ENCODE measurements at regions not wholly inside any gene's neighbourhood (a gene's known extent, or its start where the extent isn't known, plus 50 kb on each side); places are given as distances from the start of the nearest gene placed in this dataset.

GRCh38 chr2:185147361-185147760, 549.0 kb downstream of the ZNF804A start:
- DNase-seq (ENCODE audit: low spot score) = no peak

- no peak for DNase-seq (ENCODE audit: low spot score)
Measured at GRCh38 chr2:185152186-185152585, 553.9 kb downstream of the ZNF804A start.

GRCh38 chr2:185161701-185162100, 563.4 kb downstream of the ZNF804A start:
- no peak for DNase-seq (ENCODE audit: low spot score)

GRCh38 chr2:185174353-185174752, 564.3 kb upstream of the FSIP2 start:
- no peak for DNase-seq (ENCODE audit: low spot score)

GRCh38 chr2:185179743-185180142, 558.9 kb upstream of the FSIP2 start:
- DNase-seq (ENCODE audit: low spot score) = no peak

- peak; percentile 24 for DNase-seq (ENCODE audit: low spot score)
Measured at GRCh38 chr2:185181901-185182300, 556.7 kb upstream of the FSIP2 start.

- DNase-seq (ENCODE audit: low spot score) = no peak
Measured at GRCh38 chr2:185185044-185185443, 553.6 kb upstream of the FSIP2 start.

- DNase-seq (ENCODE audit: low spot score) = no peak
Measured at GRCh38 chr2:185187421-185187820, 551.2 kb upstream of the FSIP2 start.

- no peak for DNase-seq (ENCODE audit: low spot score)
Measured at GRCh38 chr2:185188656-185189055, 549.9 kb upstream of the FSIP2 start.

- no peak for DNase-seq (ENCODE audit: low spot score)
Measured at GRCh38 chr2:185201063-185201462, 537.5 kb upstream of the FSIP2 start.

- DNase-seq (ENCODE audit: low spot score) = no peak
Measured at GRCh38 chr2:185202381-185202780, 536.2 kb upstream of the FSIP2 start.

- DNase-seq (ENCODE audit: low spot score) = no peak
Measured at GRCh38 chr2:185202945-185203528, 535.6 kb upstream of the FSIP2 start.

- peak; percentile 58 for DNase-seq (ENCODE audit: low spot score)
Measured at GRCh38 chr2:185208261-185208660, 530.3 kb upstream of the FSIP2 start.

- no peak for DNase-seq (ENCODE audit: low spot score)
Measured at GRCh38 chr2:185215497-185215896, 523.1 kb upstream of the FSIP2 start.

GRCh38 chr2:185219981-185220380, 518.6 kb upstream of the FSIP2 start:
- DNase-seq (ENCODE audit: low spot score) = no peak

- no peak for DNase-seq (ENCODE audit: low spot score)
Measured at GRCh38 chr2:185222311-185222710, 516.3 kb upstream of the FSIP2 start.

GRCh38 chr2:185227391-185227790, 511.2 kb upstream of the FSIP2 start:
- DNase-seq (ENCODE audit: low spot score) = no peak

GRCh38 chr2:185239491-185239890, 499.1 kb upstream of the FSIP2 start:
- DNase-seq (ENCODE audit: low spot score) = no peak

- DNase-seq (ENCODE audit: low spot score) = no peak
Measured at GRCh38 chr2:185240796-185241195, 497.8 kb upstream of the FSIP2 start.

GRCh38 chr2:185241556-185241955, 497.0 kb upstream of the FSIP2 start:
- DNase-seq (ENCODE audit: low spot score) = no peak

- DNase-seq (ENCODE audit: low spot score) = no peak
Measured at GRCh38 chr2:185242462-185242861, 496.1 kb upstream of the FSIP2 start.

- no peak for DNase-seq (ENCODE audit: low spot score)
Measured at GRCh38 chr2:185245216-185245615, 493.4 kb upstream of the FSIP2 start.

- no peak for DNase-seq (ENCODE audit: low spot score)
Measured at GRCh38 chr2:185245806-185246205, 492.8 kb upstream of the FSIP2 start.

GRCh38 chr2:185246717-185247116, 491.9 kb upstream of the FSIP2 start:
- DNase-seq (ENCODE audit: low spot score) = no peak

GRCh38 chr2:185255566-185255965, 483.0 kb upstream of the FSIP2 start:
- peak; percentile 8 for DNase-seq (ENCODE audit: low spot score)
